Heart right ventricle (tissue), 16 donors: ENCODE measurements at regions not wholly inside any gene's neighbourhood (a gene's known extent, or its start where the extent isn't known, plus 50 kb on each side); places are given as distances from the start of the nearest gene placed in this dataset.

Source experiments
- ATAC-seq, 8 donors: fragments of 200-7000 bp; cut with Tn5 transposase; one replicate each; pipeline ENCODE4 v1.9.1; 2020; ENCODE audit warnings: mild to moderate bottlenecking in 8 of 8, moderate library complexity in 8 of 8, moderate number of reproducible peaks in 1 of 8
- DNase-seq, 2 donors: peaks; one replicate each; pipeline ENCODE4 v3.0.0-alpha.2; 2020
- H3K27ac ChIP-seq, 10 donors: fragments of 200-600 bp; sonication (generic) in 2 of 10; one replicate each; pipeline versions ENCODE4 v1.5.0 to v1.8.0; 2020 to 2022; ENCODE audit warnings: mild to moderate bottlenecking in 3 of 10
- H3K27me3 ChIP-seq, 7 donors: fragments of 200-600 bp; one replicate each; pipeline ENCODE4 v1.8.0; 2021 to 2022; ENCODE audit warnings: mild to moderate bottlenecking in 2 of 7
- H3K36me3 ChIP-seq, 9 donors: fragments of 200-600 bp; sonication (generic) in 1 of 9; one replicate each; pipeline versions ENCODE4 v1.5.0 to v1.8.0; 2020 to 2022; ENCODE audit warnings: mild to moderate bottlenecking in 2 of 9
- H3K4me1 ChIP-seq, 9 donors: fragments of 200-600 bp; sonication (generic) in 1 of 9; one replicate each; pipeline versions ENCODE4 v1.5.0 to v1.8.0; 2020 to 2022; ENCODE audit warnings: mild to moderate bottlenecking in 4 of 9
- H3K4me3 ChIP-seq, 10 donors: fragments of 200-600 bp; sonication (generic) in 2 of 10; one replicate each; pipeline versions ENCODE4 v1.5.0 to v1.8.0; 2020 to 2022; ENCODE audit warnings: mild to moderate bottlenecking in 7 of 10, moderate library complexity in 2 of 10
- H3K9me3 ChIP-seq, 11 donors: fragments of 200-600 bp in 10 of 11; sonication (generic) in 2 of 11; one replicate each; pipeline versions ENCODE4 v1.5.0 to v1.8.0; 2013 to 2022; ENCODE audit warnings: mild to moderate bottlenecking in 2 of 11, control low read depth in 1 of 11, moderate library complexity in 1 of 11
- WGBS, 2 donors: extraction: QIAGEN DNeasy Blood & Tissue Kit; methylation state at CpG; one replicate each; pipeline ENCODE4 v1.1.7; 2013; ENCODE audit warnings: inconsistent platforms in 1 of 2; 5-methylcytosine and 5-hydroxymethylcytosine counted together
- intact Hi-C, 10 donors: fragments of 100-400 bp; cut with DNase I; formaldehyde crosslinking; loops; one replicate each; pipeline versions ENCODE4 v1.11.1 to v1.14.2; 2022
- TF ChIP-seq, protein P1 (sequence below), 9 donors: fragments of 200-600 bp; sonication (generic) in 2 of 9; IDR thresholded peaks; one replicate each; pipeline versions ENCODE4 v1.5.0 to v1.8.0; 2021 to 2022; ENCODE audit warnings: antibody characterized with exemption in 9 of 9, mild to moderate bottlenecking in 5 of 9, moderate library complexity in 1 of 9
- donor health status: Arrhythmogenic right ventricular cardiomyopathy.
- donor health status: ischemic (EF 13 %, LVEDD 7.1; RV severe dilation, severe dysfunction).
- donor health status: healthy with polysubstance abuse.
- donor health status: DM: no; HTN: yes; CAD: no.
- donor health status: DM: no; HTN: no; CAD: no.
- donor health status: ischemic (EF 25% LVEDD 6.9; RV normal size, moderate dysfunction).
- donor health status: ischemic (EF 25% LVEDD 5.7; RV mildly dilated, moderate dysfunction).
- donor health status: healthy.
- donor health status: DM: yes; HTN: yes; CAD: no.
- donor health status: Ischemic cardiomyopathy.
- donor health status: ischemic (EF 35%, LVEDD 5.7; RV mildly dilated, moderate dysfunction).
- donor health status: nonischemic (EF 11% LVEDD 7.7; RV severe dilation, severe dysfunction).
- donor health status: DM: yes; HTN: yes; CAD: no.
- donor health status: PGD.
- donor health status: ischemic (EF 29% LVEDD 5.4; RV normal size, mild dysfunction).
- donor health status: nonischemic (EF 23%, LVEDD 6.1; RV moderate dilation, normal function).

DNA sequence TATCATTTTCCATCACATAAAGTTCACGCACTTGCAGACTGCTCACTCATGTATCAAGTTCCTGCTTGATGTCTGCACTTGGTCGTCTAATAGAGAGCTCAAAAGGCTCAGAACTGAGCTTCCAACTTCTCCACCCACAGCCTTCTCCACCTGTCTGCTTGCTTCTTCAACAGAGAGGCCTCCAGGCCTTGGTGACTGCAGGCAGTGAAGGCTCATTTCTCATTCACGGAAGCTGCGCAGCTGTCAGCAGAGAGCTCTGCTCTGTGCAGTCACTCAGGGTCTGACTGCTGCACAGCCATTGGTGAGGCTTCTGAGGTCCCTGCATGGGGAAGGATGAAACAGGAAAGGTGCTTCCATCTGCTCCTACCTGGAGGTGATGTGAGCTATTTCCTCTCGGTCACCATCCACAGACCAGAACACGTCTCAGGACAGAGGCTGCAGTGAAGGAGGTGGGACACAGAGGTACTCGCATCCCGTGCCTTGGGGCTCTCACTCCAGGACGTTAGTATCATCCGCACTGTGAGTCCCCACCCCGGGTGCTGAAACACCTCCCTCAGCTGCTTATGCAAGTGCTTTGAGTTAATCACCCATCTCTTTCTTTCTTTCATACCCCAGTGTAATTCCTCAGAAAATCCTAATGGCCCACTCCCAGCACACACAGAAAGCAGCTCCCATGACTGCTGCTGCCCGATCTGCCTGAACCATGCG, 126.2 kb downstream of the TMEM18 start:
- ATAC-seq, result no peak
- Histone ChIP-seq H3K4me3 (no peak overlapping the region), H3K27me3 (peaks cover 0 to 44% (median 29%) of the 10 kb centered on the region in 7 donors), H3K9me3 (no peaks in the 10 kb centered on the region), H3K4me1 (no peaks in the 10 kb centered on the region), H3K36me3 (no peaks in the 10 kb centered on the region), H3K27ac (no peak overlapping the region)
- TF ChIP-seq, protein P1, sequence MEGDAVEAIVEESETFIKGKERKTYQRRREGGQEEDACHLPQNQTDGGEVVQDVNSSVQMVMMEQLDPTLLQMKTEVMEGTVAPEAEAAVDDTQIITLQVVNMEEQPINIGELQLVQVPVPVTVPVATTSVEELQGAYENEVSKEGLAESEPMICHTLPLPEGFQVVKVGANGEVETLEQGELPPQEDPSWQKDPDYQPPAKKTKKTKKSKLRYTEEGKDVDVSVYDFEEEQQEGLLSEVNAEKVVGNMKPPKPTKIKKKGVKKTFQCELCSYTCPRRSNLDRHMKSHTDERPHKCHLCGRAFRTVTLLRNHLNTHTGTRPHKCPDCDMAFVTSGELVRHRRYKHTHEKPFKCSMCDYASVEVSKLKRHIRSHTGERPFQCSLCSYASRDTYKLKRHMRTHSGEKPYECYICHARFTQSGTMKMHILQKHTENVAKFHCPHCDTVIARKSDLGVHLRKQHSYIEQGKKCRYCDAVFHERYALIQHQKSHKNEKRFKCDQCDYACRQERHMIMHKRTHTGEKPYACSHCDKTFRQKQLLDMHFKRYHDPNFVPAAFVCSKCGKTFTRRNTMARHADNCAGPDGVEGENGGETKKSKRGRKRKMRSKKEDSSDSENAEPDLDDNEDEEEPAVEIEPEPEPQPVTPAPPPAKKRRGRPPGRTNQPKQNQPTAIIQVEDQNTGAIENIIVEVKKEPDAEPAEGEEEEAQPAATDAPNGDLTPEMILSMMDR (IDR thresholded peaks at IDR 0.05), result no peak
- DNase-seq, result no peak
- WGBS, 2 donors, result 68 to 69% methylated on average over 13 of the region's 13 CpGs
- intact Hi-C loops, result no loop called here

DNA sequence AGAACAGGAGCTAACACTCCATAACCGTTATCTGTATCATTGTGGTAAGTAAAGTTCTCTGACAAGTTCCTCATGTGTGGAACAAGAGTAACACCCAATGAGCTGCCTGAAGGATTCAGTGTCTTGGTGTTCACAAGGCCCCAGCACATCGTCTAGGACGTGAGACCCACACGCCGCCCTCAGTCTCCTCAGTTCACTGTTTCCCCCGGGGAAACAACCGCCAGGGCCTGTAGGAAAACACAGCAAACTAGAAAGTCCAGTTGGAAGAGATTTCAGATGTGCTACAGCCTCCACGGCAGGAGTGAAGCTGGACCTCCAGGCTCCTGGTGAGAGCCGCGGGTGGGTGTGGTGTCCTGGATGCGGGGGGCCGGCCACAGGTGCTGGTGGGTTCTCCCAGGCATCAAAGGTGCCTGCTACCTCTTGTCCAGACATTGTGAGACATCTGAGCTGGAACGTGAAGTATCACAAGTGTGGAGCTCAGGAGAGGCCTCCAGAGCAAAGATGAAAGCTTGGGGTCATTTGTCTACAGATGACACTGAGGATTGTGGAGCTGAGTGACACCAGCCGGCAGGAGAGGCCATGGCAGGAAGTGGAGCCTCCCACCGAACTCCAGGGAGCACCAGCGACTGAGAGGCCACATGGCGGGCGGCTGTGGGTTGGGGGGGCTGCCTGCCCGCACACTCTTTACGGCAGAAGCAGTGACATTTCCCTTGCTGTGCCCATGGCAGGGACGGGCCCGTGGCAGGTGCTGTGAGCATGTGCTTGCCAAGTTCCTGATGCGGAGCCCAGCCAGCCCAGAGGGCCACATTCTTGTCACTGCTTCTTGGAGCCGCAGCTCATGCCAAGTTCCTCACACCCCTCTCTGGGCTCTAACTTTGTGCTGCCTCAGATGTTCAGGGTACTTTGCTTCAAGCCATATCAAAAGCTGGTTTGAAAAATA, 131.2 kb downstream of the TMEM18 start:
- ATAC-seq (no peak), DNase-seq (no peak)
- no peaks in the 10 kb centered on the region for H3K4me1 ChIP-seq
- H3K27me3 ChIP-seq, result peaks cover 0 to 41% (median 18%) of the 10 kb centered on the region in 7 donors
- H3K9me3 ChIP-seq, result peaks cover 0 to 2% (median 0%) of the 10 kb centered on the region in 11 donors
- TF ChIP-seq, protein P1 (IDR thresholded peaks at IDR 0.05), result no peak
- H3K4me3 ChIP-seq, result no peak overlapping the region
- 74 to 76% methylated on average over 24 of the region's 24 CpGs for WGBS, 2 donors
- H3K36me3 ChIP-seq, result no peaks in the 10 kb centered on the region
- no peak overlapping the region for H3K27ac ChIP-seq
- intact Hi-C loops, result no loop called here

DNA sequence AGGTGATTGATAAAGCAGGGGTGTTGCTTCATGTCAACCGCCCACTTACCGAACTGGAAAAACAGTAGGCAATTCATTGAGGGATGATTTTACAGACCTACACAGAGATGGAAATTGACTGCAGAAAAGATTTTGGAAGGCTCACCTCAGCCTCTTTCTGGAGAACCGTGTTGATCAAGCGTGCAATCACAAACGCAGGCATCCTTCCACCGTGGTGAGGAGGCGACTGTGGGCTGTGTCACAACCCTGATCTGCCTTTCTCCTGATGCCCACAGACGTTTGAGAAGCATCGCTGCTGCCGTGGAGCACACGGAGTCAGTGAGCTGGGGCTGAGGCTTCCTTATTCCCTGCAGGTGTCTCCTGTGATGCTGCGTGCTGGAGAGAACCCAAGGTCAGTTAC, 132.0 kb downstream of the TMEM18 start:
- ATAC-seq, result no peak
- no peaks in the 10 kb centered on the region for H3K36me3 ChIP-seq
- WGBS, 2 donors, result 75 to 77% methylated on average over 12 of the region's 12 CpGs
- TF ChIP-seq, protein P1 (IDR thresholded peaks at IDR 0.05), result no peak
- H3K4me1 ChIP-seq, result no peaks in the 10 kb centered on the region
- intact Hi-C loops, result no loop called here
- no peak for DNase-seq
- H3K4me3 ChIP-seq, result no peak overlapping the region
- H3K9me3 ChIP-seq, result peaks cover 0 to 7% (median 1%) of the 10 kb centered on the region in 11 donors
- peaks cover 0 to 41% (median 18%) of the 10 kb centered on the region in 7 donors for H3K27me3 ChIP-seq
- H3K27ac ChIP-seq, result no peak overlapping the region

DNA sequence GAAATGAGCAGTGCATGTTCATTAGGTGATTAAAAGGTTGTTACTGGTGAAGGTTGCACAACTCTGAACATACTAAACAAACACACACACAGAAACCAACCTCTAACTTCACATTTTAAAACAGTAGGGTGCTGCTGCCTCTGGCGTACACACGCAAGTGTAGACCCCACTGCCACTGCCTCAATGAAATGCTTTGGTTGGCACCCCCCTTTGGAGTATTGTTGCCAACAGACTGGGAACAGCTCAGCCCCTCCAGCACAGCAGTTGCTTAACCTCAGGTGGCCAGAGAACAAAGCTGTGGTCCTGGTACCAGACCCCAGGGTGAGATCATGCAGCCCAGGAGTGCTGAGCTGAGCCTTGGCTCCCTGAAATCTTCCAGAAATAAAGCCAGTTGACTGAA, 138.6 kb downstream of the TMEM18 start:
- intact Hi-C loops, result no loop called here
- peaks cover 0 to 4% (median 0%) of the 10 kb centered on the region in 7 donors for H3K27me3 ChIP-seq
- no peak overlapping the region for H3K27ac ChIP-seq
- no peak overlapping the region for H3K4me3 ChIP-seq
- DNase-seq (no peak), ATAC-seq (no peak)
- TF ChIP-seq, protein P1 (IDR thresholded peaks at IDR 0.05), result no peak
- WGBS, 2 donors, result 90 to 94% methylated on average over 2 of the region's 2 CpGs
- no peaks in the 10 kb centered on the region for H3K36me3 ChIP-seq
- no peaks in the 10 kb centered on the region for H3K4me1 ChIP-seq
- H3K9me3 ChIP-seq, result peaks cover 0 to 43% (median 8%) of the 10 kb centered on the region in 11 donors
